SKM-1 treated with dmso at 0.1 percent for 144 hours (cell line): ENCODE measurements at regions not wholly inside any gene's neighbourhood (a gene's known extent, or its start where the extent isn't known, plus 50 kb on each side); places are given as distances from the start of the nearest gene placed in this dataset.

Source experiments
- DNase-seq: peaks from one replicate; lab custom pipeline; 2025; ENCODE audit not compliant: unreplicated experiment; lab: John Stamatoyannopoulos, UW

- peak; percentile 29 for DNase-seq
Measured at GRCh38 chr2:111675419-111676194, 208.4 kb downstream of the ANAPC1 start.

- no peak for DNase-seq
Measured at GRCh38 chr2:111676291-111676822, 207.6 kb downstream of the ANAPC1 start.

GRCh38 chr2:111678161-111678560 lies 205.8 kb downstream of the ANAPC1 start:
- no peak for DNase-seq

GRCh38 chr2:111678651-111679050 lies 205.3 kb downstream of the ANAPC1 start:
- no peak for DNase-seq

GRCh38 chr2:111679202-111679601 lies 204.8 kb downstream of the ANAPC1 start:
- DNase-seq, result no peak

- no peak for DNase-seq
Measured at GRCh38 chr2:111684611-111685010, 199.4 kb downstream of the ANAPC1 start.

GRCh38 chr2:111685342-111685741 lies 198.7 kb downstream of the ANAPC1 start:
- no peak for DNase-seq

GRCh38 chr2:111686994-111687393 lies 197.0 kb downstream of the ANAPC1 start:
- DNase-seq, result no peak

- no peak for DNase-seq
Measured at GRCh38 chr2:111687911-111688310, 196.1 kb downstream of the ANAPC1 start.

- DNase-seq, result no peak
Measured at GRCh38 chr2:111688482-111688881, 195.5 kb downstream of the ANAPC1 start.

GRCh38 chr2:111689174-111689573 lies 194.8 kb downstream of the ANAPC1 start:
- no peak for DNase-seq

GRCh38 chr2:111689941-111690340 lies 194.1 kb downstream of the ANAPC1 start:
- no peak for DNase-seq

GRCh38 chr2:111691164-111691875 lies 192.7 kb downstream of the ANAPC1 start:
- DNase-seq, result no peak

GRCh38 chr2:111692311-111692710 lies 191.7 kb downstream of the ANAPC1 start:
- DNase-seq, result no peak

GRCh38 chr2:111694700-111695101 lies 189.3 kb downstream of the ANAPC1 start:
- no peak for DNase-seq

GRCh38 chr2:111695441-111696007 lies 188.5 kb downstream of the ANAPC1 start:
- no peak for DNase-seq

- no peak for DNase-seq
Measured at GRCh38 chr2:111696226-111696625, 187.8 kb downstream of the ANAPC1 start.

- DNase-seq, result no peak
Measured at GRCh38 chr2:111697560-111697959, 186.4 kb downstream of the ANAPC1 start.

- DNase-seq, result no peak
Measured at GRCh38 chr2:111698089-111698488, 185.9 kb downstream of the ANAPC1 start.

GRCh38 chr2:111698743-111699554 lies 185.0 kb downstream of the ANAPC1 start:
- DNase-seq, result peak; percentile 92

- DNase-seq, result no peak
Measured at GRCh38 chr2:111701266-111701665, 182.7 kb downstream of the ANAPC1 start.
